DND-41 (cell line): ENCODE measurements at regions not wholly inside any gene's neighbourhood (a gene's known extent, or its start where the extent isn't known, plus 50 kb on each side); places are given as distances from the start of the nearest gene placed in this dataset.

Source experiments
- EZH2 ChIP-seq: IDR thresholded peaks from 3 replicates; pipeline ENCODE4 v1.6.1; 2012; ENCODE audit warnings: borderline replicate concordance, low read depth, mild to moderate bottlenecking, moderate library complexity, low read length, inconsistent platforms; ENCODE audit not compliant: severe bottlenecking
- TF ChIP-seq, protein P1 (sequence below): IDR thresholded peaks from 2 replicates; pipeline ENCODE4 v1.5.1; 2012; ENCODE audit warnings: borderline replicate concordance, low read length, moderate library complexity, mild to moderate bottlenecking; ENCODE audit not compliant: poor library complexity, severe bottlenecking; ENCODE audit errors: extremely low read depth

DNA sequence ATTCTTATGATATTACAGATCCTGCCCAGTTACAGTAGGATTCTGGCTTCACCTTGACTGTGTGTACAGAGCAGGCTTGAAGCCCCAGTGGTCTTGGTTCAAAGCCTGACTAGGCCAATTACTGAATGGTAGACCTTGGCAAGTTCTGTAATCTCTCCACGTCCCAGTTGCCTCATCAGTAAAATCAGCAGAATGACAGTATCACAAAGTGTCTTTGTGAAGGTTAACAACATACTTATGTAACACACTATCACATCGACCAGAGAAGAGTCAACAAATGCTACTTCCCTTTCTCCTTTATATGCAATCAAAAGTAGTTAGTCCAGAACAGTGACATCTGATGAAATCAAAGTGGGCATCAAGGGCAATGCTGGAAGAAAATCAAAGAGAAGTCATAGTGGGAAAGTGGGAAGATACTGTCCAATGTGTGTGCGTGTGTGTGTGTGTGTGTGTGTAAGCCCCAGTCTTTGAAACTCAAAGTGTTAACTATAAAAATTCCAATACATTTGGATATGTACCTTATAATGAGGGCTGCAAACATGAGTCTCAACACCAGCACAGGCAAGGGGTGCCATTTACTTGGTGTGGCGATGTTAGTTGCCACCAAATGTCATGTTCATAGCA lies 93.5 kb upstream of the EGFLAM start:
- TF ChIP-seq, protein P1, sequence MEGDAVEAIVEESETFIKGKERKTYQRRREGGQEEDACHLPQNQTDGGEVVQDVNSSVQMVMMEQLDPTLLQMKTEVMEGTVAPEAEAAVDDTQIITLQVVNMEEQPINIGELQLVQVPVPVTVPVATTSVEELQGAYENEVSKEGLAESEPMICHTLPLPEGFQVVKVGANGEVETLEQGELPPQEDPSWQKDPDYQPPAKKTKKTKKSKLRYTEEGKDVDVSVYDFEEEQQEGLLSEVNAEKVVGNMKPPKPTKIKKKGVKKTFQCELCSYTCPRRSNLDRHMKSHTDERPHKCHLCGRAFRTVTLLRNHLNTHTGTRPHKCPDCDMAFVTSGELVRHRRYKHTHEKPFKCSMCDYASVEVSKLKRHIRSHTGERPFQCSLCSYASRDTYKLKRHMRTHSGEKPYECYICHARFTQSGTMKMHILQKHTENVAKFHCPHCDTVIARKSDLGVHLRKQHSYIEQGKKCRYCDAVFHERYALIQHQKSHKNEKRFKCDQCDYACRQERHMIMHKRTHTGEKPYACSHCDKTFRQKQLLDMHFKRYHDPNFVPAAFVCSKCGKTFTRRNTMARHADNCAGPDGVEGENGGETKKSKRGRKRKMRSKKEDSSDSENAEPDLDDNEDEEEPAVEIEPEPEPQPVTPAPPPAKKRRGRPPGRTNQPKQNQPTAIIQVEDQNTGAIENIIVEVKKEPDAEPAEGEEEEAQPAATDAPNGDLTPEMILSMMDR, result no peak
- no peak for TF ChIP-seq EZH2
